Kasumi-1 (cell line): ENCODE measurements at regions not wholly inside any gene's neighbourhood (a gene's known extent, or its start where the extent isn't known, plus 50 kb on each side); places are given as distances from the start of the nearest gene placed in this dataset.

ENCODE experiments used
- DNase-seq, 2 experiments: peaks; one replicate each; lab custom pipeline; 2025; lab: John Stamatoyannopoulos, UW

DNA sequence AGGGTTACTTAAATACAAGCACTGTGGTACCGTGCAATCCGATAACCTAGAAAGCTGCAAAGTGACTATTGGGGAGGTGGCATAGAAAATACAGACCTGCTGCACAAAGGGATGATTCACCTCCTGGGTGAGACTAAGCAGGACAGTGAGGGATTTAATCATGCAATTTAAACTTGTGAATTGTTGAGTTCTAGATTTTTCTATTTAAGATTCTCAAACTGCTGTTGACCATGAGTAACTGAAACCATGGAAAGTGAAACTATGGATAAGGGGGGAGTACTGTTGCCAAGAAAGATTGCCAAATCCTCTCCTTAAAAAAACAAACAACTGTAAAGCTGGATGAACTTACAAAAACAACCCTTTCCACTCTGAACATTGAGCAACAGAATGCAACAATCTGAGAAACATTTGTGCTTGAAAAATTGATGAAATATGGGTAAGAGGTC, 61.5 kb upstream of the NUDT12 start:
- no peak for DNase-seq

DNA sequence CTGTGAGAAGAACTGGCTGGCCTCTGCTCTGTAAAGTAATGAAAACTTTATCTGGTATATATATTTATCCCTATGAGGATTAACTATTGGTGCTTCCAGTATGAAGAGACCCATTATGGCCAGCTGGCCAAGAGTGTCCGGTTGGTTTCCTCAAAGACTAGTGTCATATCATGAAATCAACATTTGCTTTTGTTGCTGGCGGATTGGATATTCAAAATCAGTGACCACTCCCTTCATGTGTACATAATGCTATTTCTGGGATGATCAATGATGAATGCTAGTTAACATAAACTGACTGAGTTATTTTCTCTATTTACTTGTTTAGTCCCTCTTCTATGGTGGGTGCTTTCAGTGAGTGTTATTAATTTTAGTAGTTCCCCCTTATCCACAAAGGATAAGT, 60.8 kb upstream of the NUDT12 start:
- no peak for DNase-seq

DNA sequence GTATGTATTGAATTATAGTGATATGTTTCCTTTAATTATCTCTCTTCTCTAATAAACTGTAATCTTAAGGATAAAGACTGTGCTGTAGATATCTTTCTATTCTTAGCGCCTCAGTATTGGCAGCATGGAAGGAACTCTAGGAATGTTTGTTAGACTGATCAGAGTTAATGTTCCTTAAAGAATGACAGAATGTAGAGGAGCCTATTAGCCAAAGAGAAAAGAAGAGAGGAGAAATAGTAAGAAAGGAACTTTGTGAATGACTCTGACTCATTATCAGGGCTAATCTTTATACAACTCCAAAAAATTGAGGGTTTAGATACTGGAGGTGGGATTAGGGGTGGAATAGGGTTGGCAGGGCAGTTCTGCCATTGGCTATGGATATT, 59.0 kb upstream of the NUDT12 start:
- DNase-seq, result no peak

DNA sequence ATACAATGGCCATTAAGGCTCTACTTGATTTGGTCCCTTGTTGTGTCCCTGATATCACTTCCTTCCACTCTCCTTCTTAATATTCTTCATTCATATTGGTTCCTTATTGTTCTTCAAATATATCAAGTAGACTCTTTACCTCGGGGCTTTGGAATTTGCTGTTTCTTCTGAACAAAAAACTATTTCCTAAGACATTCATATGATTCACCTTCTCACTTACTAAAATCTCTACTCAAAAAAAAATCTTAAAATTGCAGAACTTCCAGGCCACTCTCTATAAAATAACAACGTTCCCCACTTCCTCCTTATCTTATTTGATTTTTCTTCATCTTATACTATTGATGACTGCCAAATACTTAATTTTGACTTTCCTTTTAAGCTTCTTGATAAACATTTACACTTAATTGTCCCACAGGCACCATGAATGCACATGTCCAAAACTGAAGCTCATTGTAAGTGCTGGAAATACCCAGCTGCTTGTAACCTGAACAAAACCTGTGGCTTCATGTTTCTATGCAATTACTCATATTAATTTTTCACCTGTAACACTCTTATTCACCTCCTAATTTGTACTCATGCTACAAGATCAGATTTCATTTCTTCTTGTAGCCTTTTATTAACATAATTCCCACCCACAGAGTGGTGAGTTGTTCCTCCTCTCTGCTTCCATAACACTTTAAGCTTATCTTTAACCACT, 58.4 kb upstream of the NUDT12 start:
- no peak for DNase-seq

DNA sequence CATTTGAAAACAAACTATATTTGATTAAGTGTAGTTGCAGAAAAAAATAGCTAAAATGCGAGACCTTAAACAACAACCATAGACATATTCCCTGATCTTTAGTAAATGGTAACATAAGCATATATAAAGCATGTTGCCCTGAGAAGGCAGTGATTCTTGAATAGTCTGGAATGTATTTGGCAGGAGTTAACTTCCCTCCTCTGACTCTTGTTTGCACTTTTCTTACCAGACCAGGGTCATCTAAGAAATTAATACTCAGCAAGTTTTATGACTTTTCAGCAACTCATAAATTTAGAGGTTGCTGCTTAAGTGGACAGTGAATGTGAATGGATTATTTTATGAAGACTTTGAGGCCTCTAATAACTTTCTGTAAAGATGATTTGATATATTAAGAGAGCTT, 55.3 kb upstream of the NUDT12 start:
- no peak for DNase-seq

DNA sequence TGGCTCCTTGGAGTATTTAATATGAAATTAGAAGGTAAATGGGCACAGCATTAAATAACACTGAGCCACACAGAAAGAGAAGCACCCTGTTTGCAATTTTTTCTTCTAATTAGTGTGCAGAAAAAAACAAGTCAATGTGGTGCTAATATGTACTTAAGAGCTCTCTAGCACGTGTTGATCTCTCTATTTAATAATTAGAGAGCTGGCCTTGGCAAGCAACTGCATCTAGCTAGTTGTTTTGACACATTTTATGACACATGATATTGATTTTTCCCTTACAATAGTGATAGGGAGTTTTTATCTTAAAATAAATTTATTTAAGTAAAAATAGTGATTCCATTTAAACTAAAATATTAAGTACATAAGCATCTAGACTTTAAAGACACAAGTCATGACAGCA, 54.5 kb upstream of the NUDT12 start:
- no peak for DNase-seq

DNA sequence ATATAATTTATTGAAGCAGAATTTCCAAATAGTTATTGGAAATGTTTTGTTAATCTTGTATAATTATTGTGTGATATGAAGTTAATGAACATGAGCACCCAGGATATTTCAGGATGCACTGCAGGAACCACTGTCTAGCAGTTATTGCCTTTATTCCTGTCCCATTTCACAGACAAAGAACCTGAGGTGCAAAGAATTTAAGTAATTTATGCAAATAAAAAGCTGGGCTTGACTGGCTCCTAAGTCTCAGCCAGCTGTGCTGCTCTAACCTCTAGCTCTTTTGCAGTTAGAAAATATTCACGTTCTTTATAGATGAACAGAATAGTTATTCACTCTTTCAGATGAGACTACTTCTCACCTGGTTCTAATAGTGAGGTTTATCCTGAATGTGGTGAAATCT, 50.0 kb upstream of the NUDT12 start:
- DNase-seq, result no peak
